Stomach (tissue), 4 donors: ENCODE measurements at regions not wholly inside any gene's neighbourhood (a gene's known extent, or its start where the extent isn't known, plus 50 kb on each side); places are given as distances from the start of the nearest gene placed in this dataset.

Experiments used
- EP300 ChIP-seq: sonication (generic); formaldehyde crosslinking; IDR thresholded peaks from one replicate; pipeline ENCODE4 v1.6.1; 2017; ENCODE audit warnings: antibody characterized with exemption
- POLR2A ChIP-seq, 4 donors: fragments of 450-650 bp; IDR thresholded peaks; one replicate each; pipeline ENCODE4 v1.6.1; 2016; ENCODE audit warnings: antibody characterized with exemption in 4 of 4, control low read depth in 2 of 4, mild to moderate bottlenecking in 1 of 4, moderate library complexity in 1 of 4
- TF ChIP-seq, protein P1 (sequence below), 7 experiments: fragments of 450-650 bp in 4 of 7; fragments of 200-600 bp in 3 of 7; sonication (generic) in 3 of 7; IDR thresholded peaks; one replicate each; pipeline ENCODE4 v1.5.1; 2016 to 2019; ENCODE audit warnings: antibody characterized with exemption in 7 of 7, control low read depth in 2 of 7, mild to moderate bottlenecking in 1 of 7

DNA sequence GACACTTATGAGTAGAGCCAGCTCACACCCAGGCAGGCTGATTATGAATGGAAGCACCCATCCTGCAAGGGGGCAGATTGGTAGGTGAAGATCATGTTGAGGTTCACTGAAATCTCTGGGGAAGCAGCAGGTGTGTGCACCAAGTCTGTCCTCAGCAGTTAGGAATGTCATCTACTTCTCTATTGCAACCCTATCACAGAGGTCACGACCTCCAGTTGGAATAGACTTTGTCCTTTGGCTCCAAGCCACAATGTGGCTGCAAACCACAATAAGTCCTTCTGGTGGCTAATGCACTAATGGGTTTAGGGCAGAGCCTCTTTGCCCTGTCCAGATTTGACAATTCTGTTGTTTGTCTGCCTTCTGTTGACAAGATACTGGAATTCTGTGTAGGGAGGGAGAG lies 1056.7 kb downstream of the PCDH19 start:
- TF ChIP-seq, protein P1, sequence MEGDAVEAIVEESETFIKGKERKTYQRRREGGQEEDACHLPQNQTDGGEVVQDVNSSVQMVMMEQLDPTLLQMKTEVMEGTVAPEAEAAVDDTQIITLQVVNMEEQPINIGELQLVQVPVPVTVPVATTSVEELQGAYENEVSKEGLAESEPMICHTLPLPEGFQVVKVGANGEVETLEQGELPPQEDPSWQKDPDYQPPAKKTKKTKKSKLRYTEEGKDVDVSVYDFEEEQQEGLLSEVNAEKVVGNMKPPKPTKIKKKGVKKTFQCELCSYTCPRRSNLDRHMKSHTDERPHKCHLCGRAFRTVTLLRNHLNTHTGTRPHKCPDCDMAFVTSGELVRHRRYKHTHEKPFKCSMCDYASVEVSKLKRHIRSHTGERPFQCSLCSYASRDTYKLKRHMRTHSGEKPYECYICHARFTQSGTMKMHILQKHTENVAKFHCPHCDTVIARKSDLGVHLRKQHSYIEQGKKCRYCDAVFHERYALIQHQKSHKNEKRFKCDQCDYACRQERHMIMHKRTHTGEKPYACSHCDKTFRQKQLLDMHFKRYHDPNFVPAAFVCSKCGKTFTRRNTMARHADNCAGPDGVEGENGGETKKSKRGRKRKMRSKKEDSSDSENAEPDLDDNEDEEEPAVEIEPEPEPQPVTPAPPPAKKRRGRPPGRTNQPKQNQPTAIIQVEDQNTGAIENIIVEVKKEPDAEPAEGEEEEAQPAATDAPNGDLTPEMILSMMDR (IDR thresholded peaks at IDR 0.05) = no peak
- TF ChIP-seq POLR2A (IDR thresholded peaks at IDR 0.05) (no peak), EP300 (no peak)
